ENCODE measurements at regions not wholly inside any gene's neighbourhood (a gene's known extent, or its start where the extent isn't known, plus 50 kb on each side); places are given as distances from the start of the nearest gene placed in this dataset.
"Not testable (repeated sequence)": the region's sequence is repeated elsewhere in the genome, so short reads cannot be mapped to it uniquely, and the experiment has no call there.

DNA sequence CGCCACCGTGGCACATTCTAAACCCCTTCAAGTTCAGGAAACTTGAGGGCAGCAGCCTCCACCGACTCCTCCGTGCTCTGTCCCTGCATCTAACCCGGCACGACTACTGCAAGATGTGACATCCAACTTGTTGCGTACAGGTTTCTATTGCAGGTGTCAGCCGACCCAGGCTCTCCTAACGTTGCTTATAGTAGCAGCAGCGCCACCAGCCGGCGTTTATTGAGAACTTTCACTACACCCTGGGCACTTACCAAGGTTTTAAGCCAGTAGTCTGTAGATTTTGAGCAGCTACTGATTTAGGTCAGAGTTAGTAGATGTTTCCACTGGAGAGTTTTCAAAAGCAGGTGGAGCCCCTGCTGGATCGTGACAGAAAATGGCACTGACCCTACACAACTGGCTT lies 200.6 kb upstream of the PRKX start:
- not testable (repeated sequence) for DNase-seq (ENCODE audit: low read depth)

DNA sequence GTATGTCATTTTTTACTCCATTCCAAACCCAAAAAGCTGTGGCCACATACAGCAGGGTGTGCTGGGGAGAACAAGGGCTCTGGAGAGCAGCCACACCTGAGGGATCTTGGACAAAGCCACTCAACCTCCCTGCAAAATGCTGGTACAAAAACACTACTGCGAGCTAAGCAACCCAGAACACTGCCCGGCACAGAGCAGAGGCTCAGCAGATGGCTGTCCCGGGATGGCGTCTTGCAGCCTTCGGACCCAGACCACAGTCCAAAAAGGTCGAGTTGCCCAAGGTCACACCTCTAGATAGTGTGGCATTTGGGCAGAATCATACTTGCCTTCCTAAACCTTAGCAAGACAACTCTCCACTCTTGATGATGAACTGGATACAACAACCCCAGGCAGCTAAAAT lies 197.6 kb upstream of the PRKX start:
- DNase-seq (ENCODE audit: low read depth): not testable (repeated sequence)

DNA sequence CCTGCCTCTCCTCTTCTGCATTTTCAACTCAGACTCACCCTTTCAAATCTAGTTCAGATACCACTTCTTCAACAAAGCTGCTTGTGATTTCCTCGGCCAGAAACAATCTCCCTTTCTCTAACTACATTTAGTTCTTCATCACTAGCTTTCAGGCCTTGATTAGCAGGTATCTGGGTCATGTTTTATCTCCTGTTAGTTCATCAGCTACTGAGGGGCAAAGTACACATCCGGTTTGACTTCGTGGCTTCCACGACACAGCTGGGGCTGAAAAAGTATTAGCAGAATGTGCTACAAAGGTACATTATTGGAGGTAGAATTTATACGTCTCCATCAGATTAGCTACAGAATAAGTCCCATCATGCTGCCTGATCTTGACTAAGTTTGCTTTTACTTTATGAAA lies 197.2 kb upstream of the PRKX start:
- DNase-seq (ENCODE audit: low read depth): not testable (repeated sequence)

- not testable (repeated sequence) for DNase-seq (ENCODE audit: low read depth)
Observed at GRCh38 chrX:3905522-3906258, 192.2 kb upstream of the PRKX start.

- not testable (repeated sequence) for DNase-seq (ENCODE audit: low read depth)
Observed at GRCh38 chrX:3902222-3902621, 188.8 kb upstream of the PRKX start.

DNA sequence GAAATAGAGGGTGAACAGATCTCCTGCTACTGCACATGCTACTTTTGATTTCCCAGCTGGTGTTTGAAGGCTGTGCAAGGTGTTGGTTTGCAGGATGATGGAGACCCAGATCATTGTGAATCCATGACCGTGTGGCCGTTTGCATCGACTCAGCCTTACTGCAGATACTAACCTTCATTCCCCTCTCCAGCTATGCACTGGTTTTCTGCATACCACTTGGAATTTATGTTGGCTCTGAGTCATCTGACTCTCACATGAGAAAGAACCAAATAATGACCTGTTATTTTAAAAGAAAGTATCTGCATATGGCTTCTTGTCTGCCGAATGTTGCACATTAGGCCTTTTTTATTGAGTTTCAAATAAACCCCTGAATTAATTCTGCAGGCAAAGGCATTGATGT lies 183.3 kb upstream of the PRKX start:
- DNase-seq (ENCODE audit: low read depth): not testable (repeated sequence)

DNA sequence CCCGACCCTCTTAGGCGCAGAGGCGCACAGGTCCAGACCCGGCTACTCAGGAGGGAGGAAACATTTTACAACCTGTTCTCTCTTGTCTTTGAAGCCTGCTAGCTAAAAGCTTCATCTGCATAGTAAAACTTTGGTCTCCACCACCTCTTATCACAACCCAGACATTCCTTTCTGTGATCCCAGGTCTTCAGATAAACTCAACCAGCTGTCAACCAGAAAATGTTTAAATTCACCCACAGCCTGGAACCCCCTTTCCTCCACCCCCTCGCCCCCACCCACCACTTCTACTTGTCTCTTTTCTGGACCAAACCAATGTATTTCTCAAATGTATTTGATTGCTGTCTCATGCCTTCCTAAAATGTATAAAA lies 169.1 kb upstream of the PRKX start:
- not testable (repeated sequence) for DNase-seq (ENCODE audit: low read depth)

GRCh38 chrX:3881898-3882552 lies 168.6 kb upstream of the PRKX start:
- DNase-seq (ENCODE audit: low read depth): not testable (repeated sequence)

GRCh38 chrX:3881255-3881895 lies 167.9 kb upstream of the PRKX start:
- DNase-seq (ENCODE audit: low read depth): not testable (repeated sequence)

DNA sequence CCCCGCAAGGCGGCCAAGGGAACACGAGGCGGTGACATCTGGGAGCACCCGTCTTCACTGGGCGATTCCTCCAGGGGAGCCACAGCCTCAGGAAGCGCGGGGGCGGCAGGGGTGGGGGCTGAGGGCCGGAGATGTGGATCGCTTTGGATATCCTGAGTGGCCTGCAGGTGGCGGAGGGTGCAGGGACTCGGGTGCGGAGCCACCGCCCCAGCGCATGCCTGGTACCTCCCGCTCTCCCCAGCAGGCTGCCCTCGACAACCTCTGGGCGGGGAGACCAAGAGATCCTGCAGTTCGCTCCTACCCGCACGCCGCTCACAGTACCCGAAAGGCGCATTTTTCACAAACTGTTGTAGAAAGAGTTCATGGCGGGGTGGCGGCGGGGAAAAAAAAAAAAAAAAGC lies 162.9 kb upstream of the PRKX start:
- not testable (repeated sequence) for DNase-seq (ENCODE audit: low read depth)

DNA sequence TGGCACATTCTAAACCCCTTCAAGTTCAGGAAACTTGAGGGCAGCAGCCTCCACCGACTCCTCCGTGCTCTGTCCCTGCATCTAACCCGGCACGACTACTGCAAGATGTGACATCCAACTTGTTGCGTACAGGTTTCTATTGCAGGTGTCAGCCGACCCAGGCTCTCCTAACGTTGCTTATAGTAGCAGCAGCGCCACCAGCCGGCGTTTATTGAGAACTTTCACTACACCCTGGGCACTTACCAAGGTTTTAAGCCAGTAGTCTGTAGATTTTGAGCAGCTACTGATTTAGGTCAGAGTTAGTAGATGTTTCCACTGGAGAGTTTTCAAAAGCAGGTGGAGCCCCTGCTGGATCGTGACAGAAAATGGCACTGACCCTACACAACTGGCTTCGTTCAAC lies 162.2 kb upstream of the PRKX start:
- not testable (repeated sequence) for DNase-seq (ENCODE audit: low read depth)

- DNase-seq (ENCODE audit: low read depth): not testable (repeated sequence)
Observed at GRCh38 chrX:3872226-3872879, 158.9 kb upstream of the PRKX start.

- not testable (repeated sequence) for DNase-seq (ENCODE audit: low read depth)
Observed at GRCh38 chrX:3867067-3867831, 153.8 kb upstream of the PRKX start.

DNA sequence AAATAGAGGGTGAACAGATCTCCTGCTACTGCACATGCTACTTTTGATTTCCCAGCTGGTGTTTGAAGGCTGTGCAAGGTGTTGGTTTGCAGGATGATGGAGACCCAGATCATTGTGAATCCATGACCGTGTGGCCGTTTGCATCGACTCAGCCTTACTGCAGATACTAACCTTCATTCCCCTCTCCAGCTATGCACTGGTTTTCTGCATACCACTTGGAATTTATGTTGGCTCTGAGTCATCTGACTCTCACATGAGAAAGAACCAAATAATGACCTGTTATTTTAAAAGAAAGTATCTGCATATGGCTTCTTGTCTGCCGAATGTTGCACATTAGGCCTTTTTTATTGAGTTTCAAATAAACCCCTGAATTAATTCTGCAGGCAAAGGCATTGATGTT lies 144.9 kb upstream of the PRKX start:
- not testable (repeated sequence) for DNase-seq (ENCODE audit: low read depth)

DNA sequence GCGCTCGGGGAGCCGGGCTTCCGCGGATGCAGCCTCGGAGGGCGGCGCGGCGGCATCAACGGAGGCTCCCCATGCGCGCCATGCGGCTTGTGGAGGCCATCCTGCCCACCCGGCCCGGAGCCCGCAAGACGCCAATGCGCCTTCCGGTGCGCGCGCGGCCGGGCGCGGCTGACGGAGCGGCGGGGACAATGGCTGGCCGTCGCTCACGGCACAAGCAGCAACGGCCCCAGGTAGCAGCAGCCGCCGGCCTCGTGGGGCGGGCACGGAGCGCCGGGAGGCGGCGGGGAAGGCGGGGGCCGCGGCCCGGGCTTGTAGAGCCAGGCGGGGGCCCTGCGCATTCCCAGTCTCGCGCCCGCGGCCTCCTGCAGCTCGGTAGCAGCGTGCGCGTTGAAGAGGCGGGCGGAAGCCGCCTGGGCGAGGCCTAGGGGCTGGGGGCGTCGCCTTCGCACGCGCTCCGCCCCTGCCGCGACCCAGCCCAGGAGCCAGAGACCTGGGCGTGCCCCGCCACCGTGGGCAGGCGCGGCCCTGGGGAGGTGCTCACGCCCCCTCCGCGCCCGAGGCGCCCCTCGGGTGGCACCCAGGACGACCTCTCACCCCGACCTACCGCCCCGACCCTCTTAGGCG lies 130.2 kb upstream of the PRKX start:
- DNase-seq (ENCODE audit: low read depth): not testable (repeated sequence)

DNA sequence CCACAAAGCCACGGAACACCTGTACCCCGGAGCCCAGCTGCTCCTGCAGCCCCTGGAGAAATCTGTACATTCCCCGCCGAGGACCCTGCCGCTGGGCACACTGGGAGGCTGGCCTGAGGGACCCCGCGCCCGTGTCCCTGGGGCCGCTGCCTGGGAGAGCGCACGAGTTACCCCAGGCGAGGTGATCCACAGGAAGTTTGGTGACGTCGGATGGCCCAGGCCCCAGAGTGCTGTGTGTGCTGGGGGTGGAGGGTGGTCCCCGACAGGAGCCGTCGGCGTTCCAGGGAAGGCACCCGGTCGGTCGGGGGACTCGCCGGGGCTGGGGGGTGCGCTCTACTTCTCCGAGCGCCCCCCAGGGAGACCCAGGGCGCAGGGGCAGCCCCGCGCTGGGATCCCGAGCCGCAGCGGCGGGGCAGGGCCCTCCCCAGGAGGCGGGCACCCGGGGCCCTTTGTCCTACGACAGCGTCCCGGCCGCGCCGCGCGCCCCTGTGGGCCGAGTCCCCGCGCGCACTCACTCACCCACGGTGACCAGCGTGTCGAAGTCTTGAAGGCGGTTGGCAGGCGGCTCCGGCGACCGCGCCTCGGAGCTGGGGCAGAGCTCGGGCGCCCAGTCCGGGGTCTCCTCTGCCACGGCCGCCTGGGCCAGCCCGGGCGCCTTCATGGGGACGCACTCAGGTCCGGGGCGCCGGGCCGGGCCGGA lies 129.5 kb upstream of the PRKX start:
- DNase-seq (ENCODE audit: low read depth): peak; percentile 3

DNA sequence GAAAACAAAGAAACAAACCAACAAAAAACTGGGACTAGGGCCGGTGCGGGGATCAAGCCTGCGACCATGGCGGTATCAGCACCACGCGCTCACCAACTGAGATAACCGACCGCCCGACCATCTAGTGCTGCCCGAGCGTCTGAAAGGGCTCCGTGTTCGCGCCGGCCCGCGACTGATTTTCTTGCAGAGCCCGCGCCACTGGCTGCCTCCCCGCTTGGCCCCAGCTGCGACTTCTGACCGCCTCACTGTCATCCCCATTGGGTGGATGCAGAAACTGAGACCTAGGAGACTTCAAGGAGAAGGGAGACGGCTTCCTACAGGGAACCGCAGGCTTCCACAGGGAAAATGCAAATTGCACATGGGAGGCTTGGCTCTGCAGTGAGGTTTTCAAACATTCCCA lies 125.3 kb upstream of the PRKX start:
- not testable (repeated sequence) for DNase-seq (ENCODE audit: low read depth)

- not testable (repeated sequence) for DNase-seq (ENCODE audit: low read depth)
Observed at GRCh38 chrX:3837958-3838643, 124.7 kb upstream of the PRKX start.

- not testable (repeated sequence) for DNase-seq (ENCODE audit: low read depth)
Observed at GRCh38 chrX:3837211-3837610, 123.8 kb upstream of the PRKX start.
